Testis (tissue), 2 donors: ENCODE measurements at regions not wholly inside any gene's neighbourhood (a gene's known extent, or its start where the extent isn't known, plus 50 kb on each side); places are given as distances from the start of the nearest gene placed in this dataset.

Source experiments
- DNase-seq: peaks from one replicate; pipeline ENCODE4 v3.0.0-alpha.2; 2019
- H3K27ac ChIP-seq, 2 donors: fragments of 200-600 bp; sonication (generic); one replicate each; pipeline ENCODE4 v1.5.1; 2019
- H3K27me3 ChIP-seq: fragments of 200-600 bp; sonication (generic); one replicate; pipeline ENCODE4 v1.5.1; 2019
- H3K36me3 ChIP-seq: fragments of 200-600 bp; sonication (generic); one replicate; pipeline ENCODE4 v1.5.1; 2017; ENCODE audit warnings: low read depth; ENCODE audit errors: missing control alignments
- H3K4me1 ChIP-seq: fragments of 200-600 bp; sonication (generic); one replicate; pipeline ENCODE4 v1.5.1; 2019
- H3K4me3 ChIP-seq, 2 donors: fragments of 200-600 bp; sonication (generic); one replicate each; pipeline ENCODE4 v1.5.1; 2017 to 2019
- H3K9me3 ChIP-seq: fragments of 200-600 bp; sonication (generic); one replicate; pipeline ENCODE4 v1.5.1; 2017
- CTCF ChIP-seq, 3 experiments: fragments of 450-650 bp in 2 of 3; fragments of 200-600 bp in 1 of 3; sonication (generic) in 1 of 3; IDR thresholded peaks; one replicate each; pipeline ENCODE4 v1.5.1; 2016 to 2019; ENCODE audit warnings: antibody characterized with exemption in 3 of 3, mild to moderate bottlenecking in 2 of 3, moderate library complexity in 1 of 3
- POLR2A ChIP-seq: fragments of 450-650 bp; IDR thresholded peaks from one replicate; pipeline ENCODE4 v1.6.1; 2017; ENCODE audit warnings: antibody characterized with exemption, mild to moderate bottlenecking, moderate library complexity
- WGBS, 2 donors: methylation state at CpG; one replicate each; pipeline ENCODE4 v1.1.5; 2018; 5-methylcytosine and 5-hydroxymethylcytosine counted together
- intact Hi-C: fragments of 100-400 bp; cut with DNase I; formaldehyde crosslinking; loops from one replicate; pipeline ENCODE4 v1.15.1; 2023; ENCODE audit warnings: low total_unique reads

GRCh38 chr6:100217225-100218012 is 223.4 kb upstream of the MCHR2 start:
- DNase-seq = no peak
- 87 to 92% methylated on average over 2 of the region's 2 CpGs for WGBS, 2 donors

GRCh38 chr6:100216760-100217159 is 222.7 kb upstream of the MCHR2 start:
- intact Hi-C loops = no loop called here
- no peaks in the 10 kb centered on the region for H3K9me3 ChIP-seq
- H3K4me3 ChIP-seq = no peak overlapping the region
- no peaks in the 10 kb centered on the region for H3K27me3 ChIP-seq
- H3K27ac ChIP-seq = no peak overlapping the region
- no peaks in the 10 kb centered on the region for H3K36me3 ChIP-seq
- TF ChIP-seq POLR2A = no peak
- TF ChIP-seq CTCF (IDR thresholded peaks at IDR 0.05) = no peak
- DNase-seq = no peak
- no peaks in the 10 kb centered on the region for H3K4me1 ChIP-seq

More at GRCh38 chr6:100217225-100218012, 223.4 kb upstream of the MCHR2 start:
- TF ChIP-seq CTCF (IDR thresholded peaks at IDR 0.05) (no peak), POLR2A (no peak)
- Histone ChIP-seq H3K27ac (no peak overlapping the region), H3K4me1 (no peaks in the 10 kb centered on the region), H3K4me3 (no peak overlapping the region), H3K36me3 (no peaks in the 10 kb centered on the region), H3K27me3 (no peaks in the 10 kb centered on the region), H3K9me3 (no peaks in the 10 kb centered on the region)
- intact Hi-C loops = no loop called here

GRCh38 chr6:100212131-100212530 is 218.1 kb upstream of the MCHR2 start:
- H3K9me3 ChIP-seq = no peaks in the 10 kb centered on the region
- no peaks in the 10 kb centered on the region for H3K27me3 ChIP-seq
- H3K27ac ChIP-seq = no peak overlapping the region
- no peak for TF ChIP-seq POLR2A
- TF ChIP-seq CTCF (IDR thresholded peaks at IDR 0.05) = no peak
- no peaks in the 10 kb centered on the region for H3K36me3 ChIP-seq
- no peaks in the 10 kb centered on the region for H3K4me1 ChIP-seq
- no peak for DNase-seq
- H3K4me3 ChIP-seq = no peak overlapping the region
- intact Hi-C loops = no loop called here

GRCh38 chr6:100210137-100211117 is 216.4 kb upstream of the MCHR2 start:
- no peak for DNase-seq
- TF ChIP-seq POLR2A (no peak), CTCF (IDR thresholded peaks at IDR 0.05) (no peak)
- Histone ChIP-seq H3K9me3 (no peaks in the 10 kb centered on the region), H3K27ac (no peak overlapping the region), H3K27me3 (no peaks in the 10 kb centered on the region), H3K4me3 (no peak overlapping the region), H3K4me1 (no peaks in the 10 kb centered on the region), H3K36me3 (no peaks in the 10 kb centered on the region)
- intact Hi-C loops = no loop called here
- 81 to 82% methylated on average over 9 of the region's 9 CpGs for WGBS, 2 donors
